CD4-positive, alpha-beta T cell treated with Interleukin-1 beta for 1 hour (primary cell): ENCODE measurements at regions not wholly inside any gene's neighbourhood (a gene's known extent, or its start where the extent isn't known, plus 50 kb on each side); places are given as distances from the start of the nearest gene placed in this dataset.
"Not testable (repeated sequence)": the region's sequence is repeated elsewhere in the genome, so short reads cannot be mapped to it uniquely, and the experiment has no call there.

Experiments
- DNase-seq, 2 donors: peaks; one replicate each; pipeline ENCODE4 v3.0.0-alpha.2; 2020 to 2022

- DNase-seq, result peak; percentile 19 to 24
Measured at GRCh38 chr1:221263831-221264767, 384.9 kb downstream of the HLX start.

- DNase-seq, result no peak
Measured at GRCh38 chr1:221264848-221265247, 385.6 kb downstream of the HLX start.

GRCh38 chr1:221268295-221268694 lies 389.1 kb downstream of the HLX start:
- DNase-seq, result no peak

GRCh38 chr1:221271701-221272100 lies 392.5 kb downstream of the HLX start:
- DNase-seq, result no peak

GRCh38 chr1:221272940-221273339 lies 393.7 kb downstream of the HLX start:
- no peak for DNase-seq

- DNase-seq, result no peak
Measured at GRCh38 chr1:221274373-221274772, 395.1 kb downstream of the HLX start.

GRCh38 chr1:221276896-221277409 lies 397.7 kb downstream of the HLX start:
- DNase-seq, result no peak

GRCh38 chr1:221279146-221279545 lies 399.9 kb downstream of the HLX start:
- DNase-seq, result no peak

- DNase-seq, result no peak
Measured at GRCh38 chr1:221283532-221283931, 404.3 kb downstream of the HLX start.

- no peak for DNase-seq
Measured at GRCh38 chr1:221284028-221284427, 404.8 kb downstream of the HLX start.

GRCh38 chr1:221284991-221285390 lies 405.7 kb downstream of the HLX start:
- not testable (repeated sequence) for DNase-seq

- DNase-seq, result not testable (repeated sequence)
Measured at GRCh38 chr1:221285458-221286210, 406.4 kb downstream of the HLX start.

GRCh38 chr1:221286399-221286798 lies 407.2 kb downstream of the HLX start:
- no peak for DNase-seq

- DNase-seq, result no peak
Measured at GRCh38 chr1:221289103-221289502, 409.9 kb downstream of the HLX start.

- DNase-seq, result no peak
Measured at GRCh38 chr1:221290669-221291068, 411.4 kb downstream of the HLX start.

- no peak for DNase-seq
Measured at GRCh38 chr1:221291113-221291512, 411.9 kb downstream of the HLX start.

- no peak for DNase-seq
Measured at GRCh38 chr1:221292652-221293051, 413.4 kb downstream of the HLX start.

- DNase-seq, result no peak
Measured at GRCh38 chr1:221294242-221294641, 415.0 kb downstream of the HLX start.

GRCh38 chr1:221302357-221302756 lies 423.1 kb downstream of the HLX start:
- no peak for DNase-seq

GRCh38 chr1:221302810-221303209 lies 423.6 kb downstream of the HLX start:
- no peak for DNase-seq

GRCh38 chr1:221303623-221304022 lies 424.4 kb downstream of the HLX start:
- no peak for DNase-seq

GRCh38 chr1:221306239-221306638 lies 427.0 kb downstream of the HLX start:
- DNase-seq, result no peak
